SK-N-SH treated with all-trans-retinoic acid at 6 μM for 48 hours (cell line): ENCODE measurements at regions not wholly inside any gene's neighbourhood (a gene's known extent, or its start where the extent isn't known, plus 50 kb on each side); places are given as distances from the start of the nearest gene placed in this dataset.

ENCODE experiments used
- CSDC2 ChIP-seq: fragments of 250-450 bp; sonication (Bioruptor Pico); IDR thresholded peaks from 2 replicates; pipeline ENCODE4 v1.5.0; 2020; ENCODE audit warnings: mild to moderate bottlenecking, moderate library complexity
- PATZ1 ChIP-seq: fragments of 250-450 bp; sonication (Bioruptor Pico); IDR thresholded peaks from 2 replicates; pipeline ENCODE4 v1.8.0; 2020; ENCODE audit warnings: mild to moderate bottlenecking, moderate library complexity, borderline replicate concordance

- TF ChIP-seq CSDC2: no peak
- TF ChIP-seq PATZ1 (CRISPR knock-in tag): no peak
Measured at GRCh38 chr6:122124908-122125307, 274.5 kb upstream of the HSF2 start.
